SK-N-SH treated with all-trans-retinoic acid at 6 μM for 48 hours (cell line): ENCODE measurements at regions not wholly inside any gene's neighbourhood (a gene's known extent, or its start where the extent isn't known, plus 50 kb on each side); places are given as distances from the start of the nearest gene placed in this dataset.

Experiments
- ATAC-seq: fragments of 200-7000 bp; cut with Tn5 transposase; 3 replicates; pipeline ENCODE4 v1.9.1; 2020; ENCODE audit warnings: mild to moderate bottlenecking, moderate library complexity
- ARNTL ChIP-seq: fragments of 450-650 bp; formaldehyde crosslinking; IDR thresholded peaks from 2 replicates; pipeline ENCODE4 v1.5.0; 2020; ENCODE audit warnings: low read depth, mild to moderate bottlenecking, moderate library complexity, borderline replicate concordance
- BACH2 ChIP-seq: fragments of 250-450 bp; sonication (Bioruptor Pico); IDR thresholded peaks from 2 replicates; pipeline ENCODE4 v1.9.0; 2021; ENCODE audit warnings: mild to moderate bottlenecking, borderline replicate concordance
- CSDC2 ChIP-seq: fragments of 250-450 bp; sonication (Bioruptor Pico); IDR thresholded peaks from 2 replicates; pipeline ENCODE4 v1.5.0; 2020; ENCODE audit warnings: mild to moderate bottlenecking, moderate library complexity
- GLIS3 ChIP-seq: fragments of 250-450 bp; sonication (Bioruptor Pico); IDR thresholded peaks from 2 replicates; pipeline ENCODE4 v1.5.0; 2020; ENCODE audit warnings: mild to moderate bottlenecking, moderate library complexity
- ISL1 ChIP-seq: fragments of 250-450 bp; sonication (Bioruptor Pico); IDR thresholded peaks from 2 replicates; pipeline ENCODE4 v2.1.2; 2022; ENCODE audit warnings: mild to moderate bottlenecking, moderate library complexity
- PPARA ChIP-seq: fragments of 250-450 bp; sonication (Bioruptor Pico); IDR thresholded peaks from 2 replicates; pipeline ENCODE4 v1.5.0; 2020; ENCODE audit warnings: mild to moderate bottlenecking, borderline replicate concordance
- RARB ChIP-seq: fragments of 250-450 bp; sonication (Bioruptor Pico); IDR thresholded peaks from 2 replicates; pipeline ENCODE4 v1.8.0; 2021; ENCODE audit warnings: mild to moderate bottlenecking, moderate library complexity
- SNAI2 ChIP-seq: fragments of 250-450 bp; sonication (Bioruptor Pico); IDR thresholded peaks from 2 replicates; pipeline ENCODE4 v1.5.0; 2020; ENCODE audit warnings: mild to moderate bottlenecking, moderate library complexity
- TCF4 ChIP-seq: fragments of 250-450 bp; sonication (Bioruptor Pico); IDR thresholded peaks from 2 replicates; pipeline ENCODE4 v1.8.0; 2021; ENCODE audit warnings: mild to moderate bottlenecking, moderate library complexity, borderline replicate concordance
- TOX ChIP-seq: fragments of 250-450 bp; sonication (Bioruptor Pico); IDR thresholded peaks from 2 replicates; pipeline ENCODE4 v1.8.0; 2021; ENCODE audit warnings: mild to moderate bottlenecking, moderate library complexity, borderline replicate concordance
- ZC3H10 ChIP-seq: fragments of 250-450 bp; sonication (Bioruptor Pico); IDR thresholded peaks from 2 replicates; pipeline ENCODE4 v1.5.1; 2021; ENCODE audit warnings: mild to moderate bottlenecking, moderate library complexity
- ZFP3 ChIP-seq: fragments of 250-450 bp; sonication (Bioruptor Pico); IDR thresholded peaks from 2 replicates; pipeline ENCODE4 v1.5.0; 2020; ENCODE audit warnings: mild to moderate bottlenecking, moderate library complexity
- ZFP30 ChIP-seq: fragments of 450-650 bp; formaldehyde crosslinking; IDR thresholded peaks from 2 replicates; pipeline ENCODE4 v1.5.0; 2022; ENCODE audit warnings: mild to moderate bottlenecking, moderate library complexity
- ZNF565 ChIP-seq: fragments of 450-650 bp; formaldehyde crosslinking; conservative IDR thresholded peaks from 2 replicates; pipeline ENCODE4 v1.5.0; 2020; ENCODE audit warnings: low read depth, mild to moderate bottlenecking, moderate library complexity
- ZNF70 ChIP-seq: fragments of 450-650 bp; formaldehyde crosslinking; IDR thresholded peaks from 2 replicates; pipeline ENCODE4 v1.5.0; 2020; ENCODE audit warnings: mild to moderate bottlenecking, moderate library complexity
- ZNF8 ChIP-seq: fragments of 450-650 bp; formaldehyde crosslinking; IDR thresholded peaks from 2 replicates; pipeline ENCODE4 v1.5.0; 2020; ENCODE audit warnings: mild to moderate bottlenecking, moderate library complexity
- TF ChIP-seq, protein P1 (sequence below): fragments of 250-450 bp; sonication (Bioruptor Pico); IDR thresholded peaks from 2 replicates; pipeline ENCODE4 v1.8.0; 2020; ENCODE audit warnings: mild to moderate bottlenecking, moderate library complexity, borderline replicate concordance
- TF ChIP-seq, protein P2 (sequence below): fragments of 250-450 bp; sonication (Bioruptor Pico); IDR thresholded peaks from 2 replicates; pipeline ENCODE4 v1.5.0; 2020; ENCODE audit warnings: mild to moderate bottlenecking, moderate library complexity
- TF ChIP-seq, protein P3 (sequence below): fragments of 250-450 bp; sonication (Bioruptor Pico); IDR thresholded peaks from 2 replicates; pipeline ENCODE4 v1.5.1; 2020; ENCODE audit warnings: low read depth, mild to moderate bottlenecking, moderate library complexity
- TF ChIP-seq, protein P4 (sequence below): fragments of 250-450 bp; sonication (Bioruptor Pico); IDR thresholded peaks from 2 replicates; pipeline ENCODE4 v1.8.0; 2021; ENCODE audit warnings: low read depth, mild to moderate bottlenecking, moderate library complexity, borderline replicate concordance
- TF ChIP-seq, protein P5 (sequence below): fragments of 250-450 bp; sonication (Bioruptor Pico); IDR thresholded peaks from 2 replicates; pipeline ENCODE4 v1.5.1; 2021; ENCODE audit warnings: mild to moderate bottlenecking, moderate library complexity

DNA sequence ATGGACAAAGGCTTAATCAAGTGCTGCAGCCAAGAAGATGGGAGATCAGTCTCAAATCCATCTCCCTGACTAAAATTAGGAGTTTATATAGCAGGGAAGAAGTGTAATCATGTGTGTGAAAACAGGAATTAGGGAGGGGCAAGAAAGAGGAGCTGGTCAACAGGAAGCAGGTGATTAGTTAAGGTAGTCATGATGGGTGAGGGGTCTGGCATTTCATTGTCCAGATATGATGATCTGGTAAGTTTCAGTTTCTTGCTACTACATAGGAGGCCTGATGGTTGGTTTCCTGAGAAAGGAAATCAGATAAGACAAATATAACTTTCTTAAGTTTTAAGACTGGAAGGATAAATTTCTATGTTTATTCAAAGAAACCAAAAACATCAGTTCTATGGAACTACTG is 455.6 kb upstream of the GRAMD2B start:
- no peak for ATAC-seq
- TF ChIP-seq, protein P1, sequence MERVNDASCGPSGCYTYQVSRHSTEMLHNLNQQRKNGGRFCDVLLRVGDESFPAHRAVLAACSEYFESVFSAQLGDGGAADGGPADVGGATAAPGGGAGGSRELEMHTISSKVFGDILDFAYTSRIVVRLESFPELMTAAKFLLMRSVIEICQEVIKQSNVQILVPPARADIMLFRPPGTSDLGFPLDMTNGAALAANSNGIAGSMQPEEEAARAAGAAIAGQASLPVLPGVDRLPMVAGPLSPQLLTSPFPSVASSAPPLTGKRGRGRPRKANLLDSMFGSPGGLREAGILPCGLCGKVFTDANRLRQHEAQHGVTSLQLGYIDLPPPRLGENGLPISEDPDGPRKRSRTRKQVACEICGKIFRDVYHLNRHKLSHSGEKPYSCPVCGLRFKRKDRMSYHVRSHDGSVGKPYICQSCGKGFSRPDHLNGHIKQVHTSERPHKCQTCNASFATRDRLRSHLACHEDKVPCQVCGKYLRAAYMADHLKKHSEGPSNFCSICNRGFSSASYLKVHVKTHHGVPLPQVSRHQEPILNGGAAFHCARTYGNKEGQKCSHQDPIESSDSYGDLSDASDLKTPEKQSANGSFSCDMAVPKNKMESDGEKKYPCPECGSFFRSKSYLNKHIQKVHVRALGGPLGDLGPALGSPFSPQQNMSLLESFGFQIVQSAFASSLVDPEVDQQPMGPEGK: no peak
- TF ChIP-seq ZNF565 (CRISPR knock-in tag) (no peak), ZFP3 (CRISPR knock-in tag) (no peak), ISL1 (CRISPR knock-in tag) (no peak), CSDC2 (CRISPR knock-in tag) (no peak), GLIS3 (no peak), ARNTL (CRISPR knock-in tag) (no peak), ZFP30 (CRISPR knock-in tag) (no peak)
- TF ChIP-seq, protein P2, sequence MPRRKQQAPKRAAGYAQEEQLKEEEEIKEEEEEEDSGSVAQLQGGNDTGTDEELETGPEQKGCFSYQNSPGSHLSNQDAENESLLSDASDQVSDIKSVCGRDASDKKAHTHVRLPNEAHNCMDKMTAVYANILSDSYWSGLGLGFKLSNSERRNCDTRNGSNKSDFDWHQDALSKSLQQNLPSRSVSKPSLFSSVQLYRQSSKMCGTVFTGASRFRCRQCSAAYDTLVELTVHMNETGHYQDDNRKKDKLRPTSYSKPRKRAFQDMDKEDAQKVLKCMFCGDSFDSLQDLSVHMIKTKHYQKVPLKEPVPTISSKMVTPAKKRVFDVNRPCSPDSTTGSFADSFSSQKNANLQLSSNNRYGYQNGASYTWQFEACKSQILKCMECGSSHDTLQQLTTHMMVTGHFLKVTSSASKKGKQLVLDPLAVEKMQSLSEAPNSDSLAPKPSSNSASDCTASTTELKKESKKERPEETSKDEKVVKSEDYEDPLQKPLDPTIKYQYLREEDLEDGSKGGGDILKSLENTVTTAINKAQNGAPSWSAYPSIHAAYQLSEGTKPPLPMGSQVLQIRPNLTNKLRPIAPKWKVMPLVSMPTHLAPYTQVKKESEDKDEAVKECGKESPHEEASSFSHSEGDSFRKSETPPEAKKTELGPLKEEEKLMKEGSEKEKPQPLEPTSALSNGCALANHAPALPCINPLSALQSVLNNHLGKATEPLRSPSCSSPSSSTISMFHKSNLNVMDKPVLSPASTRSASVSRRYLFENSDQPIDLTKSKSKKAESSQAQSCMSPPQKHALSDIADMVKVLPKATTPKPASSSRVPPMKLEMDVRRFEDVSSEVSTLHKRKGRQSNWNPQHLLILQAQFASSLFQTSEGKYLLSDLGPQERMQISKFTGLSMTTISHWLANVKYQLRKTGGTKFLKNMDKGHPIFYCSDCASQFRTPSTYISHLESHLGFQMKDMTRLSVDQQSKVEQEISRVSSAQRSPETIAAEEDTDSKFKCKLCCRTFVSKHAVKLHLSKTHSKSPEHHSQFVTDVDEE (CRISPR knock-in tag): no peak
- TF ChIP-seq, protein P3, sequence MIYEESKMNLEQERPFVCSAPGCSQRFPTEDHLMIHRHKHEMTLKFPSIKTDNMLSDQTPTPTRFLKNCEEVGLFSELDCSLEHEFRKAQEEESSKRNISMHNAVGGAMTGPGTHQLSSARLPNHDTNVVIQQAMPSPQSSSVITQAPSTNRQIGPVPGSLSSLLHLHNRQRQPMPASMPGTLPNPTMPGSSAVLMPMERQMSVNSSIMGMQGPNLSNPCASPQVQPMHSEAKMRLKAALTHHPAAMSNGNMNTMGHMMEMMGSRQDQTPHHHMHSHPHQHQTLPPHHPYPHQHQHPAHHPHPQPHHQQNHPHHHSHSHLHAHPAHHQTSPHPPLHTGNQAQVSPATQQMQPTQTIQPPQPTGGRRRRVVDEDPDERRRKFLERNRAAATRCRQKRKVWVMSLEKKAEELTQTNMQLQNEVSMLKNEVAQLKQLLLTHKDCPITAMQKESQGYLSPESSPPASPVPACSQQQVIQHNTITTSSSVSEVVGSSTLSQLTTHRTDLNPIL (CRISPR knock-in tag): no peak
- TF ChIP-seq, protein P4, sequence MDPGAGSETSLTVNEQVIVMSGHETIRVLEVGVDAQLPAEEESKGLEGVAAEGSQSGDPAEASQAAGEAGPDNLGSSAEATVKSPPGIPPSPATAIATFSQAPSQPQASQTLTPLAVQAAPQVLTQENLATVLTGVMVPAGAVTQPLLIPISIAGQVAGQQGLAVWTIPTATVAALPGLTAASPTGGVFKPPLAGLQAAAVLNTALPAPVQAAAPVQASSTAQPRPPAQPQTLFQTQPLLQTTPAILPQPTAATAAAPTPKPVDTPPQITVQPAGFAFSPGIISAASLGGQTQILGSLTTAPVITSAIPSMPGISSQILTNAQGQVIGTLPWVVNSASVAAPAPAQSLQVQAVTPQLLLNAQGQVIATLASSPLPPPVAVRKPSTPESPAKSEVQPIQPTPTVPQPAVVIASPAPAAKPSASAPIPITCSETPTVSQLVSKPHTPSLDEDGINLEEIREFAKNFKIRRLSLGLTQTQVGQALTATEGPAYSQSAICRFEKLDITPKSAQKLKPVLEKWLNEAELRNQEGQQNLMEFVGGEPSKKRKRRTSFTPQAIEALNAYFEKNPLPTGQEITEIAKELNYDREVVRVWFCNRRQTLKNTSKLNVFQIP (CRISPR knock-in tag): no peak
- TF ChIP-seq, protein P5, sequence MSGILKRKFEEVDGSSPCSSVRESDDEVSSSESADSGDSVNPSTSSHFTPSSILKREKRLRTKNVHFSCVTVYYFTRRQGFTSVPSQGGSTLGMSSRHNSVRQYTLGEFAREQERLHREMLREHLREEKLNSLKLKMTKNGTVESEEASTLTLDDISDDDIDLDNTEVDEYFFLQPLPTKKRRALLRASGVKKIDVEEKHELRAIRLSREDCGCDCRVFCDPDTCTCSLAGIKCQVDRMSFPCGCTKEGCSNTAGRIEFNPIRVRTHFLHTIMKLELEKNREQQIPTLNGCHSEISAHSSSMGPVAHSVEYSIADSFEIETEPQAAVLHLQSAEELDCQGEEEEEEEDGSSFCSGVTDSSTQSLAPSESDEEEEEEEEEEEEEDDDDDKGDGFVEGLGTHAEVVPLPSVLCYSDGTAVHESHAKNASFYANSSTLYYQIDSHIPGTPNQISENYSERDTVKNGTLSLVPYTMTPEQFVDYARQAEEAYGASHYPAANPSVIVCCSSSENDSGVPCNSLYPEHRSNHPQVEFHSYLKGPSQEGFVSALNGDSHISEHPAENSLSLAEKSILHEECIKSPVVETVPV: no peak

DNA sequence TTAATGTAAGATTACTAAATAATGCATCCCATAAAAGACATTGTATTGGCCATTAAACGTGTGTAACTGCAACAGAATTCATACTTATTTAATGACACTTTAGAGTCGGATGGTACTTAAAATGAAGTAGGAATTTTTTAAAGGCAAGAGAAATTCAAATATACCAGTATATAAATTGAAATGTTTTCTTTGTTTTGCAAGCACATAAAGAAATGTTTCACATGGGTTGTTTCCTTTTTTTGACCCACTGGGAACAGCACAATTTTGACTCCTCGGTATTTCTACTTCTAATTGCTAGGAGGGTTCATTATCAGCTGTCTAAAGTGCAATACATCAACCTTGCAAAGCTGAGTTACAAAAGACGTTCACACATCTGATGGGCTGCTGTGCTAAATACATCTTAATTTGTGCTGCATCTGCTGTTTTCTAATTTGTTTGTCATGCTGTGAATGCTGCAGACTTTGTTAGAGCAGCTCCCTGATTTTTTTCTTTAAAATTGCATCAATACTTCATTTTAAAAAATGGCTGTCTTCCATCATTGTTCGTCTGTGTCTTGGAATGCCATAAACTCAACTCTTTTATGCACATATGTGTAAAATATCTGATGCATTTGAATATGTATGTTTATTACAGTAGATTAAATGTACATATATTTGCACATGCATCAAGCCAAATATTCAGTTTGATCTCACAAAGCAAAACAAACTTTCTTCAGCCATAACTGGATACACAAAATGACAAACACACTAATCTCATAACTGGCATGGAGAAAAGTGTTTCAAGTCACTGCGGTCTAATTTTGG is 454.0 kb upstream of the GRAMD2B start:
- no peak for ATAC-seq
- TF ChIP-seq TOX (CRISPR knock-in tag) (no peak), BACH2 (CRISPR knock-in tag) (no peak), ZNF8 (CRISPR knock-in tag) (no peak), SNAI2 (no peak), RARB (CRISPR knock-in tag) (no peak), TCF4 (CRISPR knock-in tag) (no peak), ARNTL (CRISPR knock-in tag) (no peak), CSDC2 (CRISPR knock-in tag) (no peak), ZNF70 (CRISPR knock-in tag) (no peak), ZFP3 (CRISPR knock-in tag) (no peak), ISL1 (CRISPR knock-in tag) (no peak), ZC3H10 (CRISPR knock-in tag) (no peak), ZFP30 (CRISPR knock-in tag) (no peak), PPARA (CRISPR knock-in tag) (no peak)
- TF ChIP-seq, protein P4 (CRISPR knock-in tag): no peak
- TF ChIP-seq, protein P3 (CRISPR knock-in tag): no peak
- TF ChIP-seq, protein P5: no peak
- TF ChIP-seq, protein P1: no peak
